ENCODE measurements at regions not wholly inside any gene's neighbourhood (a gene's known extent, or its start where the extent isn't known, plus 50 kb on each side); places are given as distances from the start of the nearest gene placed in this dataset.

GRCh38 chr10:2744547-2745200 lies 322.7 kb upstream of the PFKP start:
- TF ChIP-seq, protein P1, sequence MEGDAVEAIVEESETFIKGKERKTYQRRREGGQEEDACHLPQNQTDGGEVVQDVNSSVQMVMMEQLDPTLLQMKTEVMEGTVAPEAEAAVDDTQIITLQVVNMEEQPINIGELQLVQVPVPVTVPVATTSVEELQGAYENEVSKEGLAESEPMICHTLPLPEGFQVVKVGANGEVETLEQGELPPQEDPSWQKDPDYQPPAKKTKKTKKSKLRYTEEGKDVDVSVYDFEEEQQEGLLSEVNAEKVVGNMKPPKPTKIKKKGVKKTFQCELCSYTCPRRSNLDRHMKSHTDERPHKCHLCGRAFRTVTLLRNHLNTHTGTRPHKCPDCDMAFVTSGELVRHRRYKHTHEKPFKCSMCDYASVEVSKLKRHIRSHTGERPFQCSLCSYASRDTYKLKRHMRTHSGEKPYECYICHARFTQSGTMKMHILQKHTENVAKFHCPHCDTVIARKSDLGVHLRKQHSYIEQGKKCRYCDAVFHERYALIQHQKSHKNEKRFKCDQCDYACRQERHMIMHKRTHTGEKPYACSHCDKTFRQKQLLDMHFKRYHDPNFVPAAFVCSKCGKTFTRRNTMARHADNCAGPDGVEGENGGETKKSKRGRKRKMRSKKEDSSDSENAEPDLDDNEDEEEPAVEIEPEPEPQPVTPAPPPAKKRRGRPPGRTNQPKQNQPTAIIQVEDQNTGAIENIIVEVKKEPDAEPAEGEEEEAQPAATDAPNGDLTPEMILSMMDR (conservative IDR thresholded peaks at IDR 0.05) = no peak
- no peak for TF ChIP-seq ZFX (IDR thresholded peaks at IDR 0.05)

Measured in C4-2B (cell line).